H9 (cell line): ENCODE measurements at regions not wholly inside any gene's neighbourhood (a gene's known extent, or its start where the extent isn't known, plus 50 kb on each side); places are given as distances from the start of the nearest gene placed in this dataset.

Source experiments
- DNase-seq: peaks from one replicate; pipeline ENCODE4 v3.0.0-alpha.2; 2017
- H2AFZ ChIP-seq: one replicate; pipeline ENCODE4 v1.6.1; 2013; ENCODE audit warnings: mild to moderate bottlenecking, low read length, control low read depth, moderate library complexity
- H2AK5ac ChIP-seq: 2 replicates; pipeline ENCODE4 v1.6.1; 2013; ENCODE audit warnings: low read length, control low read depth, mixed read lengths; ENCODE audit not compliant: insufficient read length
- H2BK120ac ChIP-seq: one replicate; pipeline ENCODE4 v1.6.1; 2013; ENCODE audit warnings: low read depth, mild to moderate bottlenecking, low read length, control low read depth, inconsistent platforms; ENCODE audit not compliant: poor library complexity, severe bottlenecking
- H2BK12ac ChIP-seq: 2 replicates; pipeline ENCODE4 v1.6.1; 2013; ENCODE audit warnings: low read length, control low read depth, mixed read lengths, low read depth; ENCODE audit not compliant: insufficient read length
- H2BK15ac ChIP-seq: 2 replicates; pipeline ENCODE4 v1.6.1; 2013; ENCODE audit warnings: low read depth, low read length, control low read depth
- H2BK20ac ChIP-seq: one replicate; pipeline ENCODE4 v1.6.1; 2013; ENCODE audit warnings: low read depth, mild to moderate bottlenecking, low read length, control low read depth, inconsistent platforms; ENCODE audit not compliant: poor library complexity, severe bottlenecking
- H2BK5ac ChIP-seq: 2 replicates; pipeline ENCODE4 v1.6.1; 2013; ENCODE audit warnings: low read length, control low read depth, mixed read lengths; ENCODE audit not compliant: insufficient read length
- H3K14ac ChIP-seq: 2 replicates; pipeline ENCODE4 v1.6.1; 2013; ENCODE audit warnings: low read length, control low read depth; ENCODE audit not compliant: insufficient read depth
- H3K18ac ChIP-seq: 2 replicates; pipeline ENCODE4 v1.6.1; 2013; ENCODE audit warnings: low read depth, mild to moderate bottlenecking, mixed read lengths, low read length, control low read depth; ENCODE audit not compliant: insufficient read length
- H3K23ac ChIP-seq: 2 replicates; pipeline ENCODE4 v1.6.1; 2013; ENCODE audit warnings: low read length, control low read depth, mixed read lengths, low read depth; ENCODE audit not compliant: insufficient read length
- H3K23me2 ChIP-seq: 2 replicates; pipeline ENCODE4 v1.6.1; 2013; ENCODE audit warnings: low read depth, mild to moderate bottlenecking, mixed read lengths, low read length, control low read depth; ENCODE audit not compliant: insufficient read length, poor library complexity, severe bottlenecking
- H3K27ac ChIP-seq: 2 replicates; pipeline ENCODE4 v1.5.1; 2013; ENCODE audit warnings: low read length, control low read depth, mixed read lengths, low read depth; ENCODE audit not compliant: insufficient read length
- H3K27me3 ChIP-seq: 2 replicates; pipeline ENCODE4 v1.6.1; 2013; ENCODE audit warnings: low read length, control low read depth, inconsistent platforms; ENCODE audit not compliant: insufficient read depth
- H3K4ac ChIP-seq: 2 replicates; pipeline ENCODE4 v1.6.1; 2013; ENCODE audit warnings: low read depth, mild to moderate bottlenecking, control low read depth, inconsistent platforms, low read length, moderate library complexity
- H3K4me1 ChIP-seq: 2 replicates; pipeline ENCODE4 v1.6.1; 2013; ENCODE audit warnings: low read length, control low read depth, inconsistent platforms; ENCODE audit not compliant: insufficient read depth
- H3K4me2 ChIP-seq: 2 replicates; pipeline ENCODE4 v1.6.1; 2013; ENCODE audit warnings: low read length, control low read depth, mixed read lengths; ENCODE audit not compliant: insufficient read length, insufficient read depth
- H3K56ac ChIP-seq: 2 replicates; pipeline ENCODE4 v1.6.1; 2013; ENCODE audit warnings: low read depth, mild to moderate bottlenecking, mixed read lengths, low read length, control low read depth; ENCODE audit not compliant: insufficient read length
- H3K79me1 ChIP-seq: 2 replicates; pipeline ENCODE4 v1.6.1; 2013; ENCODE audit warnings: low read depth, mild to moderate bottlenecking, moderate library complexity, low read length, control low read depth, inconsistent platforms; ENCODE audit not compliant: insufficient read depth, poor library complexity, severe bottlenecking
- H3K79me2 ChIP-seq: 2 replicates; pipeline ENCODE4 v1.6.1; 2013; ENCODE audit warnings: low read length, control low read depth, inconsistent platforms; ENCODE audit not compliant: insufficient read depth
- H3K9ac ChIP-seq: 2 replicates; pipeline ENCODE4 v1.6.1; 2013; ENCODE audit warnings: low read length, control low read depth, mixed read lengths; ENCODE audit not compliant: insufficient read length; ENCODE audit errors: extremely low read depth
- H3K9me3 ChIP-seq: one replicate; pipeline ENCODE4 v1.6.1; 2013; ENCODE audit warnings: low read depth, low read length, inconsistent platforms; ENCODE audit not compliant: control insufficient read depth
- H3T11ph ChIP-seq: one replicate; pipeline ENCODE4 v1.6.1; 2013; ENCODE audit warnings: mild to moderate bottlenecking, low read length, control low read depth, inconsistent platforms
- H4K20me1 ChIP-seq: one replicate; pipeline ENCODE4 v1.6.1; 2013; ENCODE audit not compliant: control insufficient read depth, insufficient read length, insufficient read depth
- H4K5ac ChIP-seq: 2 replicates; pipeline ENCODE4 v1.6.1; 2013; ENCODE audit warnings: low read depth, mild to moderate bottlenecking, mixed read lengths, low read length, control low read depth; ENCODE audit not compliant: insufficient read length
- H4K8ac ChIP-seq: replicated peaks from 2 replicates; pipeline ENCODE4 v1.6.1; 2013; ENCODE audit warnings: low read length, control low read depth, mixed read lengths, low read depth; ENCODE audit not compliant: insufficient read length
- H4K91ac ChIP-seq: 2 replicates; pipeline ENCODE4 v1.6.1; 2013; ENCODE audit warnings: low read depth, mild to moderate bottlenecking, moderate library complexity, mixed read lengths, low read length, control low read depth; ENCODE audit not compliant: insufficient read length
- H3K27ac Mint-ChIP-seq, 3 experiments: 2 replicates in 2 of 3; 3 replicates in 1 of 3; pipeline ENCODE4 v1.8.0; 2020 to 2021; ENCODE audit warnings: mixed read lengths in 3 of 3, mild to moderate bottlenecking in 1 of 3, moderate library complexity in 1 of 3
- H3K27me3 Mint-ChIP-seq: 2 replicates; pipeline ENCODE4 v1.8.0; 2021; ENCODE audit warnings: low read depth, mild to moderate bottlenecking, moderate library complexity, mixed read lengths
- H3K36me3 Mint-ChIP-seq, 3 experiments: 2 replicates in 2 of 3; 3 replicates in 1 of 3; pipeline ENCODE4 v1.8.0; 2020 to 2021; ENCODE audit warnings: low read depth in 3 of 3, mixed read lengths in 3 of 3; ENCODE audit not compliant: insufficient read depth in 1 of 3
- H3K4me1 Mint-ChIP-seq, 2 experiments: 2 replicates each; pipeline ENCODE4 v1.8.0; 2020; ENCODE audit warnings: mixed read lengths in 2 of 2
- H3K4me3 Mint-ChIP-seq, 2 experiments: 2 replicates in 1 of 2; 3 replicates in 1 of 2; pipeline ENCODE4 v1.8.0; 2020 to 2021; ENCODE audit warnings: mild to moderate bottlenecking in 2 of 2, mixed read lengths in 2 of 2, moderate library complexity in 1 of 2
- H3K9me3 Mint-ChIP-seq, 2 experiments: 2 replicates in 1 of 2; 3 replicates in 1 of 2; pipeline ENCODE4 v1.8.0; 2020; ENCODE audit warnings: mild to moderate bottlenecking in 2 of 2, mixed read lengths in 2 of 2, moderate library complexity in 1 of 2
- CTCF ChIP-seq: fragments of 200-600 bp; sonication (generic); conservative IDR thresholded peaks from 3 replicates; pipeline ENCODE4 v1.8.0; 2021; ENCODE audit warnings: antibody characterized with exemption, mild to moderate bottlenecking
- WGBS: extraction: QIAGEN DNeasy Blood & Tissue Kit; methylation state at CpG from one replicate; pipeline ENCODE4 v1.1.7; 2013; ENCODE audit warnings: missing lambda C conversion rate, low lambda C conversion rate, mixed read lengths; ENCODE audit not compliant: insufficient read length; ENCODE audit errors: extremely low coverage; 5-methylcytosine and 5-hydroxymethylcytosine counted together

GRCh38 chr15:26200427-26200826, 337.3 kb upstream of the ATP10A start:
- no peak overlapping the region for H2AK5ac ChIP-seq
- Mint-ChIP-seq H3K4me3 (no peak overlapping the region), H3K27ac (peak overlapping the region in 1 of 3 experiments; percentile 78; a peak in 2 of 7 replicates), H3K4me1 (peaks cover 42 to 50% of the 10 kb centered on the region in 2 experiments), H3K9me3 (no peaks in the 10 kb centered on the region), H3K27me3 (peaks cover 43% of the 10 kb centered on the region), H3K36me3 (0 out of 7 replicates have a peak, but pooled peaks cover 0 to 3% (median 0%) of the 10 kb centered on the region in 3 experiments)
- no peaks in the 10 kb centered on the region for H3K9me3 ChIP-seq
- no peak overlapping the region for H3T11ph ChIP-seq
- no peak overlapping the region for H4K5ac ChIP-seq
- H2BK20ac ChIP-seq = no peak overlapping the region
- H4K91ac ChIP-seq = no peak overlapping the region
- no peak overlapping the region for H2AFZ ChIP-seq
- no CpG with 5 or more reads among the region's 8 CpGs for WGBS
- no peak overlapping the region for H2BK120ac ChIP-seq
- DNase-seq = no peak
- H3K4me1 ChIP-seq = peaks cover 18% of the 10 kb centered on the region; the same call in 1 of the 2 replicates
- H3K27me3 ChIP-seq = no peaks in the 10 kb centered on the region
- no peak overlapping the region for H2BK12ac ChIP-seq
- H4K20me1 ChIP-seq = no peaks in the 10 kb centered on the region
- H3K79me2 ChIP-seq = no peaks in the 10 kb centered on the region
- no peaks in the 10 kb centered on the region for H3K79me1 ChIP-seq
- H2BK15ac ChIP-seq = no peak overlapping the region
- H3K14ac ChIP-seq = no peak overlapping the region
- no peak overlapping the region for H3K27ac ChIP-seq
- no peak overlapping the region for H3K4me2 ChIP-seq
- no peak overlapping the region for H2BK5ac ChIP-seq
- H4K8ac ChIP-seq = no peak overlapping the region
- no peaks in the 10 kb centered on the region for H3K23me2 ChIP-seq
- H3K56ac ChIP-seq = no peak overlapping the region
- no peak overlapping the region for H3K9ac ChIP-seq
- H3K4ac ChIP-seq = no peak overlapping the region
- H3K23ac ChIP-seq = no peak overlapping the region
- no peak overlapping the region for H3K18ac ChIP-seq
- TF ChIP-seq CTCF = no peak
